CD4-positive, alpha-beta T cell treated with Interleukin-10 for 1 hour (primary cell): ENCODE measurements at regions not wholly inside any gene's neighbourhood (a gene's known extent, or its start where the extent isn't known, plus 50 kb on each side); places are given as distances from the start of the nearest gene placed in this dataset.

Source experiments
- DNase-seq: peaks from one replicate; pipeline ENCODE4 v3.0.0-alpha.2; 2020

GRCh38 chr5:105460721-105461120 lies 1898.1 kb upstream of the NUDT12 start:
- DNase-seq = no peak

DNA sequence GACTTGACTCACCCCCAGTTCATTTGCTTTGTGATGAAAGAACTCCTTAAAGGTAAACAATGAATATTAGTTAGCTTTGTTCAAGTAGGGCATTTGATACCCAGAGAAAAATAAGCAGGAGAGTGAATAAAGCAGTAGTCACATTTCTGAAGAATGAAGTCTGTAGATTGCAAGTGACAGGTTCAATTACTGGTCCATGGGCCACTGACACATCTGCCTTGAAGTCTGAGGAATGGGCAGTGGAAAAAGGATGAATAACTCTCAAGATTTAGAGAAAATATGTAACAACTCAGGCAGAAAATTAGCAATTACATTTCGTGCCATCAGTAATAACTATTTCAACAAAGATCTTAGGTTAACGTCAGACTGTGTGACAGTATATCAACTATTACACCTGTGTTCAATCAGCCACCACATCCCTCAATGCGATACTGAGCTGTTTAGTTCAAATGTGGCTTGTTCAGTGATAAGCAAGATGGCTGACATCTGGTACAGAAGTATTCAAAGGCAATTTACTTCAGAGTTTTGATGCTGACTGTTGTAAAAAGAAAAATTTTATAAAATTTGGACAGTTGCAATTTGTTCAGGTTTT lies 1890.7 kb upstream of the NUDT12 start:
- DNase-seq = no peak

DNA sequence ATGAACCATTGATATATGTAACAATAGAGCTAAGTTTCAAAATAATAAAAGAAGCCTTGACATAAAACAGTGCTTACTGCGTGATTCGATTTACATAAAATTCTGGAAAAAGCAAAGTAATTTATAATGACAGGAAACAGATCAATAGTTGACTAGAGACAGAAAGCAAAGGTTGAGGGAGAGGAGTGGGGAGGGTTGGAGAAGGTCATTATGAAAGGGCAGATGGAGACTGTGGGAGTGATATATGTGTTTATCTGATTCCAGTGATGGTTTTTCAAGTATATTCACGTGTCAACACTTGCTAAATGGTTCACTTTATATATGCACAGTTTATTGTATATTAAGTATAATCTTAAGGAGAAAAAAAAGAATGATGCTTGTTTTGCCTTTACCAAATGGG lies 1885.7 kb upstream of the NUDT12 start:
- DNase-seq = no peak

GRCh38 chr5:105430516-105430915 lies 1867.9 kb upstream of the NUDT12 start:
- DNase-seq = no peak

DNA sequence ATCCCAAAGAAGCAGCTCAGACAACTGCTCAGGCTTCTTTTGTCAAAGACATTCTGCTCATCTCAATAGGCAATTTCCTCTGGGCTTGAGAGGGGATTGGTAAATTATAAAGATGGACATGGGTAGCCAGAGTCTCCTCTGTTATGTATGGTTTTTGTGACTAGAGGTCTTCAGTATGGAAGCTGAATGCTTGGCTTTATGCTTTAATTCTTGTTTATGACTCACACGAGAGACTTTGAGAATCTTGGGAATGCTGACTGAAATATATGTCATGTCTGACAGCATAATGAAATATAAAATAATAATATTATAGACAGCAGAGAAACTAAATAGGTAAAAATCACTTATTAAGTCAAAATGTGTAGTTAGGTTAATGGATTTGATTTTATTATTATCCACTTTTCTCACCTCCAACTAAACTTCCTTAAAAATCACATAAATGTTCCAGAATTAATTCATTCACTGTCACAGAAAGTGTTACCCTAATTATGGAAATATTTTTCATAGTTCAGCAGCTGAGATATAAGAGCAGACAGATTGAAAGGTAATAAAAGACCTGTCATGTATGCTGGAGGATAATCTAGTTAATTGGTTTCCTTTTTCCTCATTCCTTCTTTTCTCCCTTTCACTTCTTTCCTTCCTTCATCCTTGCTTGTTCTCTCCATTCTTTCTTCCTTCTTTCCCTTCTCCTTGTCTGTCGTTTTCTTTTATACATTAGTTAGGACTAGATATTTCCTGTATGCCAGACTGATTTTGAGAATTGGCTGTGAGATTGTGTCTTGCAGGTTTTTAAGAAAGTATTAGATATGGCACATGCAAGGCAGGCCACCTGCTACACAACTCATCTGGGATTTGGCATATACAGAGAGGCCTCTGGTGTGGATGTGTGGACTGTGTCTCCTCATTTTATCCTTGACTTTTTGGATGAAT lies 1866.1 kb upstream of the NUDT12 start:
- DNase-seq = no peak

- no peak for DNase-seq
These were observed 1851.5 kb upstream of the NUDT12 start for GRCh38 chr5:105414067-105414466.

DNA sequence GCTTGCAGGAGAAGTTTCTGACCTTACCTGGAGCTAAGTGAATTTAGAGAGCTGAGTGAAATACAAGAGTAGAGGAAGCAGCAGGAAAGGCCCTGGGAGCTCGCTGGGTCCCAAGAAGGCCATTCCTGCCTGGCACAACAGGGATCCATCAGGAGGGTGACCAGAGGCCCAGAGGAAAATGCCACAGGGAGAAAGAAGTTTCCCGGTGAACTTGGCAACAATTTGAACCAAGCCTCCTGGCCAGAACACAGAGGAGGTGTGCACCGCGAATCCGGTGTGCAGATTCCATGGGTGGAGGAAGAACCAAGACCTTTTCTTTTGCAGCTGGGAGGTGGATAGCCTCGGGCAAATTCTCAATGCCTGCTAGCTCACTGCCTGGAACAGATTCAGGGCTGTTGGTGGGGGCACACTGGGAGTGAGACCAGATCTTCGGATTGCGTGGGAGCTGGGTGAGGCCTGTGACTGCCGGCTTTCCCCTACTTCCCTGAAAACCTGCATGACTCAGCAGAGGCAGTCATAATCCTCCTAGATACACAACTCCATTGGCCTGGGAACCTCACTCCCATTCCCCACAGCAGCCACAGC lies 1850.9 kb upstream of the NUDT12 start:
- DNase-seq = no peak

- DNase-seq = no peak
These were observed 1847.1 kb upstream of the NUDT12 start for GRCh38 chr5:105409695-105410094.

GRCh38 chr5:105407200-105407599 lies 1844.6 kb upstream of the NUDT12 start:
- no peak for DNase-seq

GRCh38 chr5:105397749-105398148 lies 1835.2 kb upstream of the NUDT12 start:
- DNase-seq = no peak

GRCh38 chr5:105392710-105393149 lies 1830.1 kb upstream of the NUDT12 start:
- DNase-seq = no peak

DNA sequence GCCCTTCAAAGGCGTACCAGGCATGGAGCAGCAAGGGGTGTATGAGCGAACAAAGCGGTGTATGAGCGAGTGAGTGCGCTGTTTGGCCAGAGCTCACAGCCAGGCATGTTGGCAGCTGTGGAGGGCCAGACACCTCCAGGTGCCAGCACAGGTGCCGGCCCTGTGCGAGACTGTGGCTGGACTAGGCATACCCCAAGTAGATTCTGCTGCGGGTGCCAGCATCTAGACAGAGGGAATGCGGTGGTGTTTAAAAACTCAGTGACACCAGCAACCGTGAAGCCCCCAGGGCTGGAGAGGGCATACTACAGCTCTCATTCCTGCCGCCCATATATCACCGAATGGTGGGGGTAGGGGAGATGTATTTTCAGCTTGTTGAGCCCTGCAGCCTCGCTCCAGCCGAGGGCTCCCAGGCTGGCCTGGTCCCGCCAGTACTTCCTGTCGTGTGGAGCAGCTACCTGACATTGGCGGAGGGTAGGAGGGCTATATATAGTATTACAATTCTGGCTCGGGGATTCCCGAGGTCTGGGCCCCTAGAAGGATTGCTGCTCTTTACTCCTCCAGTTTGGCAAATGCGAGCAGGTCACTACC lies 1829.6 kb upstream of the NUDT12 start:
- DNase-seq = no peak

DNA sequence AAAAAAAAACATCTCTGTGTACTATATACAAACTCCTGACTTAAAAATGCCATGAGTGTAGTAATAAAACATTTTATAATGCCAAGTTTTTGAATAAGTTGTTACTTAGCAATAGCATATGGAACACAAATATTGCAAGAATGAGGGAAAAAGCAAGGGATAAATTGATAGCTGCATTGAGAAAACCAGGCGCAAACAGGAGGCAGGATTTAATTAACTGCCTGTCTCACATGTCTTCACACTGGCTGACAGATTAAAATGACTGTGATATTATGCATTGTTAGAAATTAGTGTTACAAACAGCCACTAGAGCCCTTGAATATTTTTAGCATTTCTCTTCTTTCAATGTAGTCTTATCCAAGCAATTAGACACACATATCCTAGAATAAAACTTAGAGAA lies 1817.5 kb upstream of the NUDT12 start:
- DNase-seq = no peak

- no peak for DNase-seq
These were observed 1808.6 kb upstream of the NUDT12 start for GRCh38 chr5:105371169-105371568.

DNA sequence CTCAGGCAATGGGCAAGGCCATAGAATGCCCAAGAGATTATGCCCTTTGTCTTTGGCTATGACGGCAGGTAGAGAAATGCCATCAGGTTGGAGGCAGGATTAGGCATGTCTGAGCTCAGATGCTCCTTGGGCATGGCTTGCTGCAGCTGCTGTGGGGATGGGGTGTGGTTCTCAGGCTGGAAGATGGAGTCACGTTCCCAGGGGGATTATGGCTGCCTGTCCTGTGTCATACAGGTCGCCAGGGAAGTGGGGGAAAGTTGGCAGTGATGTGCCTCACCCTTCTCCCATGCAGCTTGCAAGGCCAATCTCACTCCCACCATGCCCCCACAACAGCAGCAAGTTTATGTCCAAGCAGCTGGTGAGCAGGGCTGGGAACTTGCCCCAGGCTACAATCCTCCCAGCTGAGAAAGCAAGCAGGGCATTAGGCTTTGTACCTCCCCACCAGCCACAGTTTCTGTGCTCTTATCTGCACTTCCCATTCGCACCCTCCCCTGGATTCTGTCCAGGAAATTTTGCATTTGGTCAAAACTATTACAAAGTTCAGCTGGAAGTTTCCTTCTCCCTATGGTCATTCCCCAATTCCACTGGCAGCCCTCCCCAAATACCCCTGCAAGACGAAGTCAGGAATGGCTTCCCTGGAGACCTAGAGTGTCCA lies 1788.0 kb upstream of the NUDT12 start:
- no peak for DNase-seq

- no peak for DNase-seq
These were observed 1769.0 kb upstream of the NUDT12 start for GRCh38 chr5:105331558-105331957.

DNA sequence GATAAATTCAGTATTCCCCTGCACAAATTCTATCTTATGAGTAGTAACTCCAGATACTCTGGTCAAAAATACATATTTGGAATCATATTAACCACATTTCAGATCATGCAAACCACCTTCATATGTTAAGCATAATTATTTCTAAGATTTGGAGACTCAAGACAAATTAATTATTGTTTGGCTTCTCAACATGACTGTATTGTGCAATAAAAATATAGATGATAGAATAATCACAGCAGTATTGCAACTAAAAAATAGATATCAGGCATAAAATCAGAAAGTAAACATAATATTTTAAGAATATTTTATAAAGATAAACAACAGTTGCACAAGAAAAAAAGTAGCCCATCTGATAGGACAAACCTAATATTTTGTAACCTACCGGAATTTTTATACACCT lies 1767.6 kb upstream of the NUDT12 start:
- DNase-seq = no peak

GRCh38 chr5:105304859-105305258 lies 1742.3 kb upstream of the NUDT12 start:
- no peak for DNase-seq

GRCh38 chr5:105288946-105289345 lies 1726.4 kb upstream of the NUDT12 start:
- DNase-seq = no peak

- no peak for DNase-seq
These were observed 1720.5 kb upstream of the NUDT12 start for GRCh38 chr5:105283134-105283533.

- no peak for DNase-seq
These were observed 1711.5 kb upstream of the NUDT12 start for GRCh38 chr5:105274079-105274478.

DNA sequence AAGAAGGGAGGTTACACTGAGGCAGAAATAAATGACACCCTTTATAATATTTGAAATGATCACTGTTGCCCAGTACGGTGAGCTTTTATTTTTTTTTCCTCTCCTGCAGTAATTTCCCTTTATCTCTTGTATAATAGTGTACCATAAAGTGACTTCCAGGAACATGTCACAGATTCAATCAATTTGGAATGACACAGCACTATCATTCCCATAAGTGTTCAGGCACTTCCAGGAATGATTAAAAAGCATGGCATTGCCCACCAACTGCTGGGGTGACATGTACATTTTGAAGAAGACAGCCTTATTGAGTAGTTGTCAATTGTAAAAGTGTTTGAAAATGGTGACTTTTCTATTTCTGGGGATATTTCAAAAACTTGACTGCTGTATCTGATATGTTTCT lies 1700.9 kb upstream of the NUDT12 start:
- DNase-seq = no peak

DNA sequence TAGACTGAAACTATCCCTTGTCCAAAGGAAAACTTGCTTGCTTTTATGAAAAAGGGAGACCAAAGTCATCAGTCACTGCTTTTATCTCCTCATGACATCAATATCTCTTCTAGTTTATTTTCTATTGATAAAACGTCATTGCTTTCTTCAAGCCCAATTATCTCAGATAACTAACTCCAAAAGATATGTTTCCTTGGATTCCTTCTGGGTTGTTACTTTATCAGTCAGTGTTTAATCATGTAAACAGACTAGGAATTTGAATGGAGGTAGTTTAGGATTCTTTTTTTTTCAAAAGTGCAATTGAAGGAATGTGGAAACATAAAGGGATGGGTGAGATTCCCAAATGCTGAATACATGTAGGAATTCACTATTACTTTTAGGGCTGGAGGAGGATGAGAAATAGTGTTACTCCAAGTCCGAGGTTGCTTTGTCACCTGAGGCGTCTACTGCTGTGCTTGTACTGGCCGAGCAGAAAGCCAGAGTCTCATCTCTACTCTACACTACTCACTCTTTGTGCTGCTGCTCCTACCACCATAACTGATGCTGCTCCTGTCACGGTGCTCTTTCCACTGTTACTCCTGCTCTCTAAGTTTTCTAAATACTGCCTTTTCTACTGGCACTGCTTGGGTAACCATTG lies 1697.1 kb upstream of the NUDT12 start:
- no peak for DNase-seq
